ENCODE measurements at regions not wholly inside any gene's neighbourhood (a gene's known extent, or its start where the extent isn't known, plus 50 kb on each side); places are given as distances from the start of the nearest gene placed in this dataset.

DNA sequence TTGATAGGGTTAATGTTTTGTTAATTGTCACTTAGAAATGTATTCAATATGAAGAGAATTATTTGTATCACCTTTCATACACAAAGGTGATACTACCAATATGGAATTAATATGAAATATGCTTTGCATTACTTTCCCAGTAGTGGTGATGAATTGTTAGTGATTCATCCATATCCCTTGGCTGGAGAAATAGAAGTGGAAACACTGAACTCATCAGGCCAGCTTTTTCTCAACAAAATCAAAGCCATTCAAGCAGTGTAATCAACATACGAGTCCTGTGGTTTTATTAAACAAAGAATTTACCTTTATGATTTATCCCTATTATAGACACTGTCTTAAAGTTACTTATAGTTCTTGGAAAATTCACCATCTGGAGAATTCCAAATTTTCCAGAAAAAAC lies 264.0 kb upstream of the MEF2C start:
- WGBS, 5 donors: 68 to 88% (median 81%) methylated on average over 1 of the region's 1 CpG

DNA sequence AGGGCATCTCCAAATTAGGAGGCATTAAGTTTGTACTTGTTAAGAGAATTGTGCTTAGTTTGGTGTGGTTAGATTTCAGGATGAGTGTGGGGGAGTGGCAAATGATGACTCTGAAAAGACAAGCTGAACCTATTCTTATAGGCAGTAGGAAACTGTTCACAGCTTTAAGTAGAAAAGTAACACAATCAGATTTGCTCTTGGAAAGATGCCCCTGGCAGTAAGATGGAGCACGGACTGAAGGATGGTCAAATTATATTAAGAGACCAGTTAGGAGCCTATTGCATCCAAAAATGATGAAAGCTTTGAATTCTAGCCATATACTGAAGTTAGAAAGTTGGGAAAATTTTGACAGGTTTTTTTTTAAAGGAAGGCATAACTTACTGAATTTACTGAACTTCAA lies 254.2 kb upstream of the MEF2C start:
- Histone ChIP-seq H3K4me1 (no peaks in the 10 kb centered on the region), H3K9me3 (no peaks in the 10 kb centered on the region), H3K27ac (no peak overlapping the region), H3K4me3 (no peak overlapping the region), H3K36me3 (no peaks in the 10 kb centered on the region), H3K27me3 (no peaks in the 10 kb centered on the region)
- 47 to 78% (median 72%) methylated on average over 1 of the region's 1 CpG for WGBS, 5 donors
- intact Hi-C loops (cut with DNase I; ENCODE audit: low total_unique reads): no loop called here
- no peak for TF ChIP-seq POLR2AphosphoS5 (IDR thresholded peaks at IDR 0.05)
- no peak for TF ChIP-seq POLR2A (IDR thresholded peaks at IDR 0.05)
- no peak for TF ChIP-seq EP300 (IDR thresholded peaks at IDR 0.05)
- TF ChIP-seq, protein P1, sequence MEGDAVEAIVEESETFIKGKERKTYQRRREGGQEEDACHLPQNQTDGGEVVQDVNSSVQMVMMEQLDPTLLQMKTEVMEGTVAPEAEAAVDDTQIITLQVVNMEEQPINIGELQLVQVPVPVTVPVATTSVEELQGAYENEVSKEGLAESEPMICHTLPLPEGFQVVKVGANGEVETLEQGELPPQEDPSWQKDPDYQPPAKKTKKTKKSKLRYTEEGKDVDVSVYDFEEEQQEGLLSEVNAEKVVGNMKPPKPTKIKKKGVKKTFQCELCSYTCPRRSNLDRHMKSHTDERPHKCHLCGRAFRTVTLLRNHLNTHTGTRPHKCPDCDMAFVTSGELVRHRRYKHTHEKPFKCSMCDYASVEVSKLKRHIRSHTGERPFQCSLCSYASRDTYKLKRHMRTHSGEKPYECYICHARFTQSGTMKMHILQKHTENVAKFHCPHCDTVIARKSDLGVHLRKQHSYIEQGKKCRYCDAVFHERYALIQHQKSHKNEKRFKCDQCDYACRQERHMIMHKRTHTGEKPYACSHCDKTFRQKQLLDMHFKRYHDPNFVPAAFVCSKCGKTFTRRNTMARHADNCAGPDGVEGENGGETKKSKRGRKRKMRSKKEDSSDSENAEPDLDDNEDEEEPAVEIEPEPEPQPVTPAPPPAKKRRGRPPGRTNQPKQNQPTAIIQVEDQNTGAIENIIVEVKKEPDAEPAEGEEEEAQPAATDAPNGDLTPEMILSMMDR (IDR thresholded peaks at IDR 0.05): no peak
- DNase-seq: no peak

More for the DNA sequence above, 264.0 kb upstream of the MEF2C start:
- H3K36me3 ChIP-seq: no peaks in the 10 kb centered on the region
- intact Hi-C loops (cut with DNase I; ENCODE audit: low total_unique reads): no loop called here
- no peak for DNase-seq
- H3K4me3 ChIP-seq: no peak overlapping the region
- H3K9me3 ChIP-seq: no peaks in the 10 kb centered on the region
- H3K27ac ChIP-seq: no peak overlapping the region
- no peak for TF ChIP-seq POLR2AphosphoS5 (IDR thresholded peaks at IDR 0.05)
- no peak for TF ChIP-seq EP300 (IDR thresholded peaks at IDR 0.05)
- no peak for TF ChIP-seq POLR2A (IDR thresholded peaks at IDR 0.05)
- TF ChIP-seq, protein P1 (IDR thresholded peaks at IDR 0.05): no peak
- H3K4me1 ChIP-seq: no peaks in the 10 kb centered on the region
- no peaks in the 10 kb centered on the region for H3K27me3 ChIP-seq

DNA sequence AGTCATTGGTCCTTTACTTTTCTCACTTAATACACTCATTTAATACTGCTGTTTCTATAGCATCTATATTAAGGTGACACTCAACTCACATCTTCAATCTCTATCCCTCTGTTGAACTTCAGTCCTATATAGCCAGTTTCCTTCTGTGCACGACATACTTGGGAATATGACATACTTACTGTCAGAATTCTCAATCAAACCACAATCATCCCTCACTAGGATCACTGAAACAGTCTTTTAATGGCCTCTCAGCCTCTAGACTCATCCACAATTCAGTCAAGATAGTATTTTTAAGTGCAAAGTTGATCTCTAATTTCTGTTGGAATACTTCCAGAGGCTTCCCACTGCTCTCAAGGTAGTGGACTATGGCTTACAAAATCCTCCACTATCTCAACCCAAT lies 251.0 kb upstream of the MEF2C start:
- 60 to 88% (median 70%) methylated on average over 1 of the region's 1 CpG for WGBS, 5 donors

DNA sequence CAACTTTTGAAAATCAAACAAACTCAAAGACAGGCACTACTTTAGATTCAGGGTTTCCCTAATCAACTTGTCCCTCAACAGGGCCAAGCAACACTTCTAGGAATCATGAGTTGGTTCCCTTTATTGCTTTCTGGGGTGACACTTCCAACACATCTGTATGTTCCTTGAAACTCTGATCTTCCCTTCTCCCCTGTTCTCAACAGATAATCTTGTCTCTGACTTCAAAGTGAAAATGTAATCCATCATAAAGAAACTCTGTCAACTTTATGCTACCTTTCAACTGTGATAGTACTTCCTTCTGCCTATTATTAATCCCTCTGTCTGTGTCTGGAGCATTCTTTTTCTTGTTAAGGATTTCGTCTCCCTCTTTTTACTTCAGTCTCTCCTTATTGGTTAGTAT lies 250.1 kb upstream of the MEF2C start:
- no peaks in the 10 kb centered on the region for H3K4me1 ChIP-seq
- H3K27me3 ChIP-seq: no peaks in the 10 kb centered on the region
- no peak for DNase-seq
- H3K4me3 ChIP-seq: no peak overlapping the region
- no peaks in the 10 kb centered on the region for H3K9me3 ChIP-seq
- H3K36me3 ChIP-seq: no peaks in the 10 kb centered on the region
- intact Hi-C loops (cut with DNase I; ENCODE audit: low total_unique reads): no loop called here
- no peak overlapping the region for H3K27ac ChIP-seq
- WGBS, 5 donors: 56 to 88% (median 84%) methylated on average over 1 of the region's 1 CpG
- TF ChIP-seq EP300 (IDR thresholded peaks at IDR 0.05) (no peak), POLR2A (IDR thresholded peaks at IDR 0.05) (no peak)

More for the DNA sequence above, 251.0 kb upstream of the MEF2C start:
- H3K9me3 ChIP-seq: no peaks in the 10 kb centered on the region
- H3K36me3 ChIP-seq: no peaks in the 10 kb centered on the region
- TF ChIP-seq POLR2A (IDR thresholded peaks at IDR 0.05): no peak
- TF ChIP-seq, protein P1 (IDR thresholded peaks at IDR 0.05): no peak
- H3K4me3 ChIP-seq: no peak overlapping the region
- no peaks in the 10 kb centered on the region for H3K4me1 ChIP-seq
- intact Hi-C loops (cut with DNase I; ENCODE audit: low total_unique reads): no loop called here
- no peak overlapping the region for H3K27ac ChIP-seq
- DNase-seq: no peak
- no peaks in the 10 kb centered on the region for H3K27me3 ChIP-seq

GRCh38 chr5:89130851-89131250 lies 247.9 kb upstream of the MEF2C start:
- Histone ChIP-seq H3K4me3 (no peak overlapping the region), H3K9me3 (no peaks in the 10 kb centered on the region), H3K36me3 (no peaks in the 10 kb centered on the region), H3K27me3 (no peaks in the 10 kb centered on the region), H3K27ac (no peak overlapping the region), H3K4me1 (no peaks in the 10 kb centered on the region)
- TF ChIP-seq, protein P1 (IDR thresholded peaks at IDR 0.05): no peak
- TF ChIP-seq POLR2A (IDR thresholded peaks at IDR 0.05) (no peak), POLR2AphosphoS5 (IDR thresholded peaks at IDR 0.05) (no peak), EP300 (IDR thresholded peaks at IDR 0.05) (no peak)
- intact Hi-C loops (cut with DNase I; ENCODE audit: low total_unique reads): no loop called here
- WGBS, 5 donors: 94 to 100% (median 96%) methylated on average over 1 of the region's 1 CpG
- DNase-seq: no peak

All from stomach (tissue), 8 donors.